Activated CD8-positive, alpha-beta memory T cell treated with anti-CD3 and anti-CD28 coated beads, Interleukin-2, amount 50 U/mL, for 1 hour (primary cell): ENCODE measurements at regions not wholly inside any gene's neighbourhood (a gene's known extent, or its start where the extent isn't known, plus 50 kb on each side); places are given as distances from the start of the nearest gene placed in this dataset.

Experiments
- DNase-seq: peaks from one replicate; pipeline ENCODE4 v3.0.0-alpha.2; 2020; ENCODE audit errors: extremely low read depth

DNA sequence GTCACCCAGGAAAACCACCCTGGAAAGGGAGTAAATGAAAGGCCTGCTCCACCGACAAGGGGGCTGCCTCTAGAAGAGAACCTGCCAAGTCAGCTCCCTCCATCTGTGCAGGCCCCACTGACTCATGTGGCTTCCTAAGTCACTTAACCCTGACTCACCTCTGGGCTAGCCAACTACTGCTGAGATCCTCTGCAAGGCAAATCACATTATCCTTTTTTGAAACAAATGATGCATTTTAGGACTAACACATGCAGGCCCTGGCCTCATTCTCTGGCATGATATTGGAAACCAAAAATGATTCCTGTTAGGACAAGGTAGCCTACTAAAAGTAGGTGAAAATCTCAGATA lies 474.6 kb downstream of the EPHA4 start:
- no peak for DNase-seq

DNA sequence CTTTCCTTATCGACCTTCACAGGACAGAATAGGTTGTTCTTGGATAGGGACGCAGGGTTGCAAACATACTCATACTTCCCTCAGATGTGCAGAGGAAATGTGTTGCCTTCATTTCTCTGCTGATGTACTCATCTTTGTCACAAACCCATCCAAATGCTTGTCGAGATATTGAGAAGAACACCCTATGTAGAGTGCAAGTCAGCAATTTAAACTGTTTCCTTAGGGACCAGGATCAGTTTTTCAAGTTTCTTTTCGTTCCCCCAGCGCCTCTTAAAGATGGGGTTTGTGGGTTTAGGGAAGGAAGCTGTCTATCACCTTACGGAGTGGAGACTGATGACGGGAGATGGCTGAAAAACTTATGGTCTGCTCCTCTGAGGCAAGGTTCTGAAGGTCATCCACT lies 474.2 kb downstream of the EPHA4 start:
- DNase-seq, result no peak

- no peak for DNase-seq
These were observed 471.5 kb downstream of the EPHA4 start for GRCh38 chr2:221100467-221101089.

- no peak for DNase-seq
These were observed 469.0 kb downstream of the EPHA4 start for GRCh38 chr2:221102896-221103688.

- DNase-seq, result no peak
These were observed 468.2 kb downstream of the EPHA4 start for GRCh38 chr2:221103930-221104329.

- DNase-seq, result no peak
These were observed 467.7 kb downstream of the EPHA4 start for GRCh38 chr2:221104361-221104811.

DNA sequence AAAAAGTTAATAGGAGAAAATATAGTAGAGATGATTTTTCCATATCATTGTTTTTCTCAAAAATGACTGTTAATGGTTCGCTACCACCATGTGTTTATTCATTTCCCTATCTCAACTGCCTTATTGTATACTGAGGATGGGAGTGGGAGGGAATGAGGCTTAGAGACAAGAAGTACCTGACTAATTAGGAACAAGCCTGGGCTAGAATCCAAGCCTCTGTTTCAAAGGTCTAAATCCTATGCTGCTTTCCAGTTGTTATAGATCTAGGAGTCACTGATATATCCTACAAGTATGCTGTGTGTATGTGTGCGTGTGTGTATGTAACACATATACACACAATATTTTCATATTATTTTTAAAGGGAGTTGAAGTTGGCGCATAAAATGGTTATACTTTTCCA lies 465.9 kb downstream of the EPHA4 start:
- no peak for DNase-seq

DNA sequence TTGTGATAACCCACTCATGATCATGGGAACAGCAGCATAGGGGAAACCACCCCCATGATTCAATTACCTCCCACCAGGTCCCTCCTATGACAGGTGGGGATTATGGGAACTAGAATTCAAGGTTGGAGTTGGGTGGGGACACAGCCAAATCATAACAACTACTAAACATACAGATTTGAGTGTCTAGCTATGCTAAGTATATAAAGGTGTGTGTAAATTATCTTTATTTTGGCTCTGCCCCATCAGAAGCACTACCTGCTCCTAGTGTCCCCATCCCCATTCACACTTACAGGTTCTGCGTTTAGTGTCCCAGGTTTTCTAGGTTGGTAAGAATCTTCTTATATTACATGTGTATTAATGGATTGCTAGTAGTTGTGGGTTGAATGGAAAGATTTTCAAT lies 464.7 kb downstream of the EPHA4 start:
- no peak for DNase-seq

GRCh38 chr2:221109552-221109951 lies 462.6 kb downstream of the EPHA4 start:
- DNase-seq, result no peak

- no peak for DNase-seq
These were observed 460.4 kb downstream of the EPHA4 start for GRCh38 chr2:221111739-221112138.

DNA sequence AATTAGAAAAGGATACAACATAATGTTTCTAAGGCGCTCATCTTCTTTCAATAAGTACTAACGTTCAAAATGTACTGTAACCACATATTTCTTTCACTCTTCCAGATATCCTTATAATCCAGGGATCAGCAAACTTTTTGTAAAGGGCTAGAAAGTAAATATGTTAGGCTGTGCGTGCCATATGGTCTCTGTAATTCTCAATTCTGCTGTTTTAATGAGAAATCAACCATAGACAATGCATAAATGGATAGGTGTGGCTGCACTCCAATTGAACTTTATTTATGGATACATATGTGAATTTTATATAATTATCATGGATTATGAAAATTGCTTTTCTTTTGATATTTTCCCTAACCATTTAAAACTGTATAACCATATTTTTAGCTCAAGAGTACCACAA lies 459.4 kb downstream of the EPHA4 start:
- DNase-seq, result no peak

- DNase-seq, result no peak
These were observed 456.2 kb downstream of the EPHA4 start for GRCh38 chr2:221115944-221116343.

DNA sequence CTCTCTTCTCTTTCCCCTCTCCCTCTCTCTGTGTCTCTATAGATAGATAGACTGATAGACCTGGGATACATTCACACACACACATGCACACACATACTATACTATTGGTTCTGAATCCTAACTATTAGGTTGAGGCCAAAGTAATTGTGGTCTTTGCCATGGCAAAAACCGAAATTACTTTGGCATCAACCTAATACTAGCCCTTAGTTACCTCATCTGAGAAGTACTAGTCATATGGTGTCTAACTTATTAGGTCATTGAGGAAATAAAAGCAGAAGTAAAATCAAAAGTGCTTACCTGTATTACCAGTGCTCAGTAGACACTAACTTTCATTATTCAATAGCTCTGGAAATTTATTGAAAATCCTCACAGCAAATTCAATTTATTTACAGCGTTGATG lies 451.5 kb downstream of the EPHA4 start:
- no peak for DNase-seq

- DNase-seq, result no peak
These were observed 448.7 kb downstream of the EPHA4 start for GRCh38 chr2:221123396-221123795.

DNA sequence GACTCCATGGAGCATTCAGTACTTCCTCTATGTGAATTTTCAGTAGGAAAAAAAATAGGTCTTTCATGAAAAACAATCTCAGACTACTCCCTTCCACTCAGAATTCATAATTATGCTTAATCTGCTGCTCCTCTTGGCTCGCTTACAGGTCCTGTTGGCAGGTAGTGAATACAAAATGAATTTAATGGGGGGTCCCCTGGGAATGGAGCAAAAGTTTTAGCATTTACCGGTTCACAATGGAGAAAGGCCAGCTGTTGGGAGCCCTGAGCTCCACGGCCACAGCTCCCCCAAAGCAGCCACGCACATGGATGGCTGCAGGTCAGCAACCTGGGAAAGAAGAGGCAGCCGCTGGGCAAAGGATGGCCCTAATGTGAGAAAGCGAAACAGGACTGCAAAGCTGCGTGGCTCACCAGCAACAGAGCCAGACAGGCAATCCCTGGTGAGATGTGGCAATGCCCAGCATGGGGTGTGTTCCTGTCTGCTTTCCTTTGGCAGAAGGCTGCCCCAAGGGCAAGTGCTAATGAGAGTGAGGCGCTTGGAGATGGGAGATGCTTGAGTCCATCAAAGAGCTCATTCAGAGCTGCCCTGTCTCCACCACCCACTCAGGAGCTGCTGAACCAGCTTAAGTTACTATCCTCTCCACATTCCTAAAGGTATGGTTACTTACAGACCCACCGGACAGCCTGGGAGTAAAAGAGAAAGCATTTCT lies 447.4 kb downstream of the EPHA4 start:
- no peak for DNase-seq

DNA sequence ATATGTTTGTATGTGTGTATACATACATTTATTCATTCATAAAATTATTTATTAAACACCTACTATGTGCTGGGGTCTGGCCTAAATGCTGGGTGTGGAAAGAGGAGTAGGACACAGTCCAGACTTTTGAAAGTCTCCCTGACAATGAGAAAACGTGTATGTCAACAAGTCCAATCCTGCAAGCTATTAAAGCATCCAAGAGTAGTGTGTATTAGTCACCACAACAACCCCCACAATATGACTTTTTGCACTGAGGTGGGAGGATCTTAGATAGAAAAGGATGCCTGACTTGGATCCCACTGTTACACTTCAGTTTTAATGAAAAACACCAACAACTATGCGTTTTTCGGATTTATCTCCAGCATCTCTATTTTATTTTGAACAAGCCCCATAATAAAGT lies 446.4 kb downstream of the EPHA4 start:
- DNase-seq, result no peak

DNA sequence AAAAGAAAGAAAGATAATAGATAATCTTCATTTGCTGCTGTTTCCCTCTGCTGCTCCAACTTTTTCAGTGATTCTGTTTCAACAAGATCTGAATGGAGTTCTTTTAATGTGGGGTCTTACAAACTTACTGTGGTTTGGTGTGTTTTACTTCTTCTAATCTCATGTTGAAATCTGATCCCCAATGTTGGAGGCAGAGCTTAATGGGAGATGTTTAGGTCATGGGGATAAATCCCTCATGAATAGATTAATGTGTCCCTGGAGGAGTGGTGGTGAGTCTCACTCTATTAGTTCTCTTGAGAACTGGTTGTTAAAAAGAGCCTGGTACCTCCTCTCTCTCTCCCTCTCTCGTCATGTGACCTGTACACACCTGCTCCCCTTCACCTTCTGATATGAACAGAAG lies 442.4 kb downstream of the EPHA4 start:
- no peak for DNase-seq

DNA sequence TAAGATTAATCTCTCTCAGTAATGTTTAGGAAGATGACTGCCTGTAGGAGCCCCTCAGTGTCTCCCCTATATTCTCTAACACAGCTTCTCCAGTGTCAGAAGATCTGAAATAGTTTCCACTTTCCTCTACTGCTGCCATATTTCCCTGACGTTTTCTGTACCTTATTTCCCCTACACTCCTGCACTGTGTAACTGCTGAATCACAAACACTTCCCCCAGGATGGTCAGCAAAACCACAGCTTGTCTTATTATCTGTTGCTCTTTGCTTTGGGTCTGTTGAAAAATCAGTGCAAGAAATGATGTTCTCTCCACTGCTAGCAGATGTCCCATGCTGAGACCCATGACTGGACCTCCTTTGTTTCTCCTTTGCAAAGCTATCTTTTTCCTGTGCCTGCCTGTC lies 441.7 kb downstream of the EPHA4 start:
- no peak for DNase-seq

- DNase-seq, result no peak
These were observed 438.2 kb downstream of the EPHA4 start for GRCh38 chr2:221133941-221134340.

- no peak for DNase-seq
These were observed 437.4 kb downstream of the EPHA4 start for GRCh38 chr2:221134718-221135117.

- DNase-seq, result no peak
These were observed 436.4 kb downstream of the EPHA4 start for GRCh38 chr2:221135699-221136098.

DNA sequence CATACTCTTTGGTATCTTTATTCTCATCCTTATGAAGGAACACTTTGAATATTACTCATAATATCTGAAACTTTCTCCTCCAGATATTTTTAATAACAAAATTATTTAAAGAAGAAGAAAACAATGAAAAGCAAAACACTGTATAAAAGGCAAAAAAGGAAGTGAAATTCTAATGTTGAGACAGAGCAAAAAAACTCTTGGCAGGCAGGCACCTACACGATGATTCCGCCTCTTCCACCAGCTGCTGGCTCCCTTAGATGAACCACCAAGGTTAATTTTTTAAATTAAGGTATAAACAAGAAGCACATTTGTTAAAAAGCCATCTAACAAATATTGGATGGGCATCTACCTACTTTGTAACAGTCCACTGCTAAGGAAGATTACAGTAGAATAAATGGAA lies 434.7 kb downstream of the EPHA4 start:
- DNase-seq, result no peak

- DNase-seq, result no peak
These were observed 429.8 kb downstream of the EPHA4 start for GRCh38 chr2:221142341-221142740.
